Body of pancreas (tissue), 4 donors: ENCODE measurements at regions not wholly inside any gene's neighbourhood (a gene's known extent, or its start where the extent isn't known, plus 50 kb on each side); places are given as distances from the start of the nearest gene placed in this dataset.

Experiments used
- ATAC-seq: fragments of 150-250 bp; one replicate; pipeline ENCODE4 v1.9.1; 2016
- DNase-seq, 4 donors: peaks; one replicate each; pipeline ENCODE4 v3.0.0-alpha.2; 2019
- H3K27ac ChIP-seq, 4 donors: fragments of 200-600 bp; sonication (generic); 1 replicate in 3 of 4; 2 replicates in 1 of 4; pipeline versions ENCODE4 v1.5.1 to v1.6.1; 2016 to 2019; ENCODE audit warnings: mild to moderate bottlenecking in 1 of 4, mixed read lengths in 1 of 4, moderate library complexity in 1 of 4
- H3K27me3 ChIP-seq, 2 donors: fragments of 200-600 bp; sonication (generic); one replicate each; pipeline ENCODE4 v1.6.0; 2016; ENCODE audit warnings: mild to moderate bottlenecking in 1 of 2
- H3K36me3 ChIP-seq, 2 donors: fragments of 200-600 bp; sonication (generic); replicated peaks in 1 of 2; 2 replicates each; pipeline ENCODE4 v1.5.1; 2016; ENCODE audit warnings: low read depth in 2 of 2; ENCODE audit not compliant: insufficient read depth in 1 of 2
- H3K4me1 ChIP-seq: fragments of 200-600 bp; sonication (generic); one replicate; pipeline ENCODE4 v1.6.0; 2016
- H3K4me3 ChIP-seq, 2 donors: fragments of 200-600 bp; sonication (generic); 1 replicate in 1 of 2; 2 replicates in 1 of 2; pipeline ENCODE4 v1.5.1; 2016 to 2019
- H3K9me3 ChIP-seq, 3 donors: fragments of 200-600 bp; sonication (generic); 1 replicate in 2 of 3; 2 replicates in 1 of 3; pipeline ENCODE4 v1.5.1; 2016
- POLR2A ChIP-seq, 3 donors: fragments of 450-650 bp; IDR thresholded peaks; one replicate each; pipeline ENCODE4 v1.6.1; 2016; ENCODE audit warnings: antibody characterized with exemption in 3 of 3, mild to moderate bottlenecking in 2 of 3
- WGBS, 2 donors: methylation state at CpG; one replicate each; pipeline ENCODE4 v1.1.5; 2017; 5-methylcytosine and 5-hydroxymethylcytosine counted together
- intact Hi-C: fragments of 100-400 bp; cut with DNase I; formaldehyde crosslinking; loops from one replicate; pipeline ENCODE4 v1.15.1; 2023
- TF ChIP-seq, protein P1 (sequence below), 7 experiments: fragments of 450-650 bp in 4 of 7; fragments of 200-600 bp in 3 of 7; sonication (generic) in 3 of 7; IDR thresholded peaks; one replicate each; pipeline ENCODE4 v1.5.1; 2016 to 2019; ENCODE audit warnings: antibody characterized with exemption in 7 of 7

- Histone ChIP-seq H3K27me3 (no peaks in the 10 kb centered on the region), H3K9me3 (no peaks in the 10 kb centered on the region), H3K4me3 (no peak overlapping the region), H3K36me3 (no peaks in the 10 kb centered on the region), H3K27ac (no peak overlapping the region), H3K4me1 (no peaks in the 10 kb centered on the region)
- no peak for TF ChIP-seq POLR2A (IDR thresholded peaks at IDR 0.05)
- TF ChIP-seq, protein P1, sequence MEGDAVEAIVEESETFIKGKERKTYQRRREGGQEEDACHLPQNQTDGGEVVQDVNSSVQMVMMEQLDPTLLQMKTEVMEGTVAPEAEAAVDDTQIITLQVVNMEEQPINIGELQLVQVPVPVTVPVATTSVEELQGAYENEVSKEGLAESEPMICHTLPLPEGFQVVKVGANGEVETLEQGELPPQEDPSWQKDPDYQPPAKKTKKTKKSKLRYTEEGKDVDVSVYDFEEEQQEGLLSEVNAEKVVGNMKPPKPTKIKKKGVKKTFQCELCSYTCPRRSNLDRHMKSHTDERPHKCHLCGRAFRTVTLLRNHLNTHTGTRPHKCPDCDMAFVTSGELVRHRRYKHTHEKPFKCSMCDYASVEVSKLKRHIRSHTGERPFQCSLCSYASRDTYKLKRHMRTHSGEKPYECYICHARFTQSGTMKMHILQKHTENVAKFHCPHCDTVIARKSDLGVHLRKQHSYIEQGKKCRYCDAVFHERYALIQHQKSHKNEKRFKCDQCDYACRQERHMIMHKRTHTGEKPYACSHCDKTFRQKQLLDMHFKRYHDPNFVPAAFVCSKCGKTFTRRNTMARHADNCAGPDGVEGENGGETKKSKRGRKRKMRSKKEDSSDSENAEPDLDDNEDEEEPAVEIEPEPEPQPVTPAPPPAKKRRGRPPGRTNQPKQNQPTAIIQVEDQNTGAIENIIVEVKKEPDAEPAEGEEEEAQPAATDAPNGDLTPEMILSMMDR (IDR thresholded peaks at IDR 0.05): no peak
- 50 to 61% methylated on average over 7 of the region's 7 CpGs for WGBS, 2 donors
- intact Hi-C loops: no loop called here
- DNase-seq (no peak), ATAC-seq (no peak)
These were observed 143.9 kb upstream of the RALGAPA2 start for GRCh38 chr20:20856306-20856705.

DNA sequence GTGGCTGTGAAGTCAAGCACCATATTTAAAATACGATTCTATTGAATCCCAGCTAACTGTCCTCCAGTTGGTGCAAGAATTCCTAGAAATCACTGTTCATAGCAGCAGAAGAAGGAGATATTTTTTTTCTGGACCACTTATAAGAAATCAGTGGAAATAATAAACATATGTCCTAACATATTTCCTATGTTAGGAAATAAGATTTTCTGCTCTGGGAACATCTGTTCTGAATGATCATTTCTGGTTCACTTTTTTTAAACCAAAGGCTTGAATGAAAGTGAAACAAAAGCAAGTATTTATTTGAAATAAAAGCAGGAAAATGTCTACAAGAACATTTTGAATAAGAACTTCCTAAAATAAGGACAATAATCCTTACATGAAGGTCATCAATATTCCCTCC is 138.9 kb upstream of the RALGAPA2 start:
- no peak for DNase-seq
- intact Hi-C loops: no loop called here
- TF ChIP-seq POLR2A (IDR thresholded peaks at IDR 0.05): no peak
- TF ChIP-seq, protein P1 (IDR thresholded peaks at IDR 0.05): no peak
- 53 to 66% methylated on average over 1 of the region's 1 CpG for WGBS, 2 donors
- Histone ChIP-seq H3K4me1 (no peaks in the 10 kb centered on the region), H3K27me3 (no peaks in the 10 kb centered on the region), H3K9me3 (no peaks in the 10 kb centered on the region), H3K36me3 (no peaks in the 10 kb centered on the region), H3K4me3 (no peak overlapping the region), H3K27ac (no peak overlapping the region)
- no peak for ATAC-seq

DNA sequence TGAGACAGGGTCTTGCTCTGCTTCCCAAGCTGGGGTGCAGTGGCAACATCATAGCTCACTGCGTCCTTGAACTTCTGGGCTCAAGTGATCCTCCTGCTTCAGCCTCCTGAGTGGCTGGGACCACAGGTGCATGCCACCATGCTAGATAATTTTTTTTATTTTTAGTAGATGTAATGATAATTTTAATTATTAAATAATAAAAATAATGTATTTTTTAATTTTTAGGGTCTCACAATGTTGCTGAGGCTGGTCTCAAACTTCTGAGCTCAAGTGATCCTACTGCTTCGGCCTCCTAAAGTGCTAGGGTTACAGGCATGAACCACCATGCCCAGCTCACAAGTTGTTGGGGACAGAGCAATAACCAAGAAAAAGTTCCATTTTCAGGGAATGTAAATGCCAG is 138.0 kb upstream of the RALGAPA2 start:
- intact Hi-C loops: no loop called here
- 89 to 95% methylated on average over 2 of the region's 2 CpGs for WGBS, 2 donors
- H3K9me3 ChIP-seq: no peaks in the 10 kb centered on the region
- ATAC-seq (no peak), DNase-seq (no peak)
- no peak overlapping the region for H3K27ac ChIP-seq
- H3K27me3 ChIP-seq: no peaks in the 10 kb centered on the region
- no peaks in the 10 kb centered on the region for H3K36me3 ChIP-seq
- TF ChIP-seq, protein P1 (IDR thresholded peaks at IDR 0.05): no peak
- no peak for TF ChIP-seq POLR2A (IDR thresholded peaks at IDR 0.05)
- H3K4me1 ChIP-seq: no peaks in the 10 kb centered on the region
- H3K4me3 ChIP-seq: no peak overlapping the region

GRCh38 chr20:20849161-20849560 is 136.7 kb upstream of the RALGAPA2 start:
- intact Hi-C loops: no loop called here
- Histone ChIP-seq H3K36me3 (no peaks in the 10 kb centered on the region), H3K27me3 (no peaks in the 10 kb centered on the region), H3K9me3 (no peaks in the 10 kb centered on the region), H3K27ac (no peak overlapping the region), H3K4me1 (no peaks in the 10 kb centered on the region), H3K4me3 (no peak overlapping the region)
- ATAC-seq (no peak), DNase-seq (no peak)
- no peak for TF ChIP-seq POLR2A (IDR thresholded peaks at IDR 0.05)
- TF ChIP-seq, protein P1 (IDR thresholded peaks at IDR 0.05): no peak
- 78 to 81% methylated on average over 9 of the region's 9 CpGs for WGBS, 2 donors

GRCh38 chr20:20847814-20848213 is 135.4 kb upstream of the RALGAPA2 start:
- ATAC-seq: no peak
- Histone ChIP-seq H3K27me3 (no peaks in the 10 kb centered on the region), H3K9me3 (no peaks in the 10 kb centered on the region), H3K27ac (no peak overlapping the region), H3K4me1 (no peaks in the 10 kb centered on the region), H3K36me3 (no peaks in the 10 kb centered on the region), H3K4me3 (no peak overlapping the region)
- WGBS, 2 donors: 53 to 67% methylated on average over 9 to 11 of the region's 11 CpGs
- intact Hi-C loops: no loop called here
- DNase-seq: no peak
- TF ChIP-seq, protein P1 (IDR thresholded peaks at IDR 0.05): no peak
- TF ChIP-seq POLR2A (IDR thresholded peaks at IDR 0.05): no peak
